ENCODE measurements at regions not wholly inside any gene's neighbourhood (a gene's known extent, or its start where the extent isn't known, plus 50 kb on each side); places are given as distances from the start of the nearest gene placed in this dataset.

DNA sequence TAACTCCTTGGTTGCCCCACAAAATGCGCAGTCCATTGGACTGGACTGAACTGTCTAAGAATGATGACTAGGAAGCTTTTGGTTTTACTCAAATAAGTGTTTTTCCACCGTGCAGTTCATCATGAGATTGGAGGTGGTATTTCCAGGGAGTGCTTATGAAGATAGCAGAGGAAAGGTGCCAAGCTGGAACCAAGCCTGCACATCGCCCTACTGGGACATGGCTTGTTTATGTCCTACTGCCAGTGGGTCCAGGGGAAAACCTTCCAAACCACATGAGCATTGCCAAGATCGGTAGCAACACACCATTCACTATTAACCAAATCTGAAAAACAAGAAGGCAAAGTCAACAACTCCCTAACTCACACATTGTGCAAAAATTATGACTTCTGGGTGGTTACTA, 54.7 kb upstream of the DSCAM start:
- no peak for DNase-seq (ENCODE audit: low spot score in 2 of 2)
- ATAC-seq = no peak
- no peaks in the 10 kb centered on the region for H3K36me3 Mint-ChIP-seq
- no peaks in the 10 kb centered on the region for H3K4me1 Mint-ChIP-seq
- no peak overlapping the region for H3K4me3 Mint-ChIP-seq
- H3K9me3 Mint-ChIP-seq = peaks cover 6% of the 10 kb centered on the region
- no peak overlapping the region for H3K27ac Mint-ChIP-seq

DNA sequence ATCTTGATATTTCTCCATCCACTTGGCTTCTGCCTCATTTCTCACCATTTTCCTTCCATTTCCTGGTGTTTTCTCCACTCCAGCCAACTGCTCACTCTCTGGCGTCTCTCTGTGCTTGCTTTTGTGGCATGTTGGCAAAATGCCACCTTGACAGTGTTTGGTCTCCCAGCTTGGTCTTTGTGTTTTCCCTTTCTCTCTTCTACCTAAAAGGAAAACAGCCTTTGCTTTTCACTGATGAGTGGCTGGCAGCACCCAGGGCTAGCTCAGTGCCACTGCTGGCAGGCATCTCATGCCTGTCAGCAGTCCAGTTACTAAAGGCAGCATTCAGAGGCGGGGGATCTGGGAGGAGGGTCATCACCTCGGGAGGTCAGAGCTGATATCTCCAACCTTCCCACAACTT, 55.3 kb upstream of the DSCAM start:
- Mint-ChIP-seq H3K27ac (no peak overlapping the region), H3K4me1 (no peaks in the 10 kb centered on the region), H3K4me3 (no peak overlapping the region), H3K36me3 (no peaks in the 10 kb centered on the region), H3K9me3 (peaks cover 2% of the 10 kb centered on the region)
- DNase-seq (ENCODE audit: low spot score in 2 of 2) (no peak), ATAC-seq (no peak)

DNA sequence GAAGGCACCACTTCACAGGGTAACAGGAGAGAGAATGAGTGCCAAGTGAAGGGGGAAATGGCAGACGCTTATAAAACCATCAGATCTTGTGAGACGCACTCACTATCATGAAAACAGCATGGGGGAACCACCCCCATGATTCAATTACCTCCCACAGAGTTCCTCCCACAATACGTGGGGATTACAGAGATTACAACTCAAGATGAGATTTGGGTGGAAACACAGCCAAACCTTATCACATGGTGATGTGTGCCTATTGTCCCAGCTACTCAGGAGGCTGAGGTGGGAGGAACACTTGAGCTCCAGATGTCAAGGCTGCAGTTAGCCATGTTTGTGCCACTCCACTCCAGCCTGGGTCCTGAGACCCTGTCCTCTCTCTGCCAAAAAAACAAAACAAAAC, 56.0 kb upstream of the DSCAM start:
- Mint-ChIP-seq H3K4me1 (no peaks in the 10 kb centered on the region), H3K4me3 (no peak overlapping the region), H3K27ac (no peak overlapping the region), H3K9me3 (peaks cover 2% of the 10 kb centered on the region), H3K36me3 (no peaks in the 10 kb centered on the region)
- DNase-seq (ENCODE audit: low spot score in 2 of 2) (no peak), ATAC-seq (no peak)

DNA sequence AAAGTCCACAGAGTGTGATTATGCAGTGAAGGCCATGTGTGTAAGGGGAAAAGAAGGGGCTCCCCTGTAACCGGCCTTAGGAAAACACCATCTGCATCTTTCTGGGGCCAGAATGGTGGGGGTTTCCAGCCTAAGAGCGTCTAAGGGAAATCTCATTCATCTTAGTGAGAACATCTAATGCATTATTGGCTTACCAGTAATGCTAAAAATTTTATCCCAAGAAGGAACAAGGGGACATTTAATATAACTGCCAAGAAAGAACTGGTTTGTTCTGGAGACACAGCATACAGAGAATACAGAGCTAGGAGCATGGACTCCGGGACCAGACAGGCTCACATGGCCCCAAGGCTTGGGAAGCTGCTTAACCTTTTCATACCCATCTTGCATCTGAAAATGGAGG, 58.3 kb upstream of the DSCAM start:
- DNase-seq (ENCODE audit: low spot score in 2 of 2) (no peak), ATAC-seq (no peak)
- Mint-ChIP-seq H3K9me3 (peaks cover 6% of the 10 kb centered on the region), H3K4me1 (no peaks in the 10 kb centered on the region), H3K36me3 (no peaks in the 10 kb centered on the region), H3K27ac (no peak overlapping the region), H3K4me3 (no peak overlapping the region)

DNA sequence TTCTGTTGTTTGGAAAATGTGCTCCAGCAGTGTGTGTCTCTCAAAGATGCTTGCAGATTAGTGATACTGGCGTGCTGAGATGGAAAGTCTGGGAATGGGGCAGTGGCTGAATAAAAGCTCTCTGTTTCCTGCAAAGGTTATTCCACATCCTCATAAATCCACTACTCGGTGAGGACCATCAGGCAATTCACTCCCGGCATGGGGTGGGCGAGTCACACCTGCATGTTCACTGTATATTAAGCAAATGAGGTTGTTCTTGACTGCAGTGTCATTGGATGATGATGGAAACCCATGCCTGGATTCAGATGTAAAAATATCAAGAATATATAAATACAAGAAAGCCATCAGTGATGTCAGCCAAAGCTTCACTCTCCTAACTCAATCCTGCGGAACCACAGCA, 65.4 kb upstream of the DSCAM start:
- Mint-ChIP-seq H3K9me3 (peaks cover 16% of the 10 kb centered on the region), H3K36me3 (no peaks in the 10 kb centered on the region), H3K4me1 (no peaks in the 10 kb centered on the region), H3K27ac (no peak overlapping the region), H3K4me3 (no peak overlapping the region)
- ATAC-seq (no peak), DNase-seq (ENCODE audit: low spot score in 2 of 2) (no peak)

DNA sequence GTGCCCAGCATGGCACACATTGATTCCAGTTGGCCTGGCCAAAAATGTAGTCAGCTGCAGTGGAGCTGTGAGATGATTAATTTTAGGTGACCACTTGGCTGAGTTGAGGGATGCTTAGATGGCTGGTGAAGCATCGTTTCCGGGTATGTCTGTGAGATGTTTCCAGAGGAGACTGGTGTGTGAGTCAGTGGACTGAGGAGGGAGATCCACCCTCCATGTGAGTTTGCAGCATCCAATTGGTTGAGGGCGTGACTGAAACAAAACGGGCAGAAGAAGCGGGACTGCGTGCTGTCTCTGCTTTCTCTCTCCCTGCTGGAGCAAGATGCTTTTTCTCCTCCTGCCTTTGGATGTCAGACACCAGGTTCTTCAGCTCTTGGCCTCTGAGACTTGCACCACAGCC, 68.2 kb upstream of the DSCAM start:
- H3K27ac Mint-ChIP-seq = no peak overlapping the region
- H3K4me3 Mint-ChIP-seq = no peak overlapping the region
- no peaks in the 10 kb centered on the region for H3K36me3 Mint-ChIP-seq
- no peak for DNase-seq (ENCODE audit: low spot score in 2 of 2)
- no peak for ATAC-seq
- peaks cover 16% of the 10 kb centered on the region for H3K9me3 Mint-ChIP-seq
- H3K4me1 Mint-ChIP-seq = no peaks in the 10 kb centered on the region

DNA sequence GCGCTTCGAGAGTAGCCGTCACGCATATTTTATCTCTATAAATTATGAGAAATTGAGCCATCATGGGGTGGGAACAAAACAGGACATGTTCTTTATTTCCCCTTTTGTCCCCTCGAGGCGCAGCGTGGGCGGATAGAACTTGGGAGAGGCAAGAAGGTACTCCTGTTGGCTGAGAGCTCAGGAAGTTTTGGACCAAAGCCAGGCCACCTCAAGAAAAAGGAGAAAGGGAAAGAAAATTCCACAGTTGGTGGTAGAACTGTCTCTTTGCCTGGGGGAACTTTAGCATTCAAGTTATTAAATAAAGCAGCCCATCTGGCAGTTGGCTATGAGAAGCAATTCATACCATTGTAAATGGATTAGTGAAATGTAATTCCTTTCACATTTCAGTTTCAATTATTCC, 76.4 kb upstream of the DSCAM start:
- ATAC-seq = no peak
- H3K9me3 Mint-ChIP-seq = peaks cover 12% of the 10 kb centered on the region
- H3K27ac Mint-ChIP-seq = no peak overlapping the region
- no peak overlapping the region for H3K4me3 Mint-ChIP-seq
- no peaks in the 10 kb centered on the region for H3K36me3 Mint-ChIP-seq
- H3K4me1 Mint-ChIP-seq = no peaks in the 10 kb centered on the region
- DNase-seq (ENCODE audit: low spot score in 2 of 2) = no peak

DNA sequence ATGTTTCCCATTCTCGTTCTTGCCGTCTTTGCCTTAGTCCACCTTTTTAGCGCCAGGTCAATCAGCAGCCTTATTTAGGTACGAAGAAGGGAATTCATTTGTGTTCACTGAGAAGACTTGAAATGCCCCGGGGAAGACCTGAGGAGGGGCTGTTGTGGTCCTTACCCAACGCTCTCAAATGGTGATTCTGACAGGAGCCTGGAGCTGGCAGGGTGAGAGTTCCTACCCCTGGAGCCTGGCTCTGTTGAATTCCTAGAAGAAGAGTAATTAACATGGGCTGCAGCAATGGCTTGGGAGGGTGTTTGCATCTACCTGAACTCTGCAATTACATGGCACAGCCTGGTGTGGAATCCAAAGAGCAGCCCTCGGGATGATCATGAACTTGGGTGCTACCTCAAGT, 76.9 kb upstream of the DSCAM start:
- no peak for ATAC-seq
- H3K36me3 Mint-ChIP-seq = no peaks in the 10 kb centered on the region
- no peak overlapping the region for H3K4me3 Mint-ChIP-seq

DNA sequence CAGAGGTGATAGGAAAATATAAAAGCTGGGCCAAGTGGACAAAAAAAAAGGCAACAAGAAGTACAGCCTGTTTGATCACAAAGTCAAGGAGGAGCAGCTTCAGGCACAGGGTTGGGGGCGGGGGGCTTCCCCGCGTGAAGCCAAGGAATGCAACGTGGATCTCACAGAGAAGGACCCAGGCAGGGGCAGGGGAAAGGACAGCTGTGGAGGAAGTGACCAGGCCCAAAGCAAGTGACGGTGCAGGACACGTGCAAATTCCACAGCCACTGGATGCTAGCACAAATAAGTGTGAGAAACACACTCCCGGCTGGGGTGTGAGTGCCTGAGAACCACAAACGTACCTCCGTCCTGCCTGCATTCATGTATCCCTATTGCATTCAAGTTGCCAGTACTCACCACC, 77.7 kb upstream of the DSCAM start:
- peaks cover 12% of the 10 kb centered on the region for H3K9me3 Mint-ChIP-seq
- H3K27ac Mint-ChIP-seq = no peak overlapping the region
- DNase-seq (ENCODE audit: low spot score in 2 of 2) (no peak), ATAC-seq (no peak)
- no peak overlapping the region for H3K4me3 Mint-ChIP-seq
- no peaks in the 10 kb centered on the region for H3K36me3 Mint-ChIP-seq
- H3K4me1 Mint-ChIP-seq = no peaks in the 10 kb centered on the region

More for the DNA sequence above, 76.9 kb upstream of the DSCAM start:
- DNase-seq (ENCODE audit: low spot score in 2 of 2) = no peak
- Mint-ChIP-seq H3K9me3 (peaks cover 9% of the 10 kb centered on the region), H3K27ac (no peak overlapping the region), H3K4me1 (no peaks in the 10 kb centered on the region)

DNA sequence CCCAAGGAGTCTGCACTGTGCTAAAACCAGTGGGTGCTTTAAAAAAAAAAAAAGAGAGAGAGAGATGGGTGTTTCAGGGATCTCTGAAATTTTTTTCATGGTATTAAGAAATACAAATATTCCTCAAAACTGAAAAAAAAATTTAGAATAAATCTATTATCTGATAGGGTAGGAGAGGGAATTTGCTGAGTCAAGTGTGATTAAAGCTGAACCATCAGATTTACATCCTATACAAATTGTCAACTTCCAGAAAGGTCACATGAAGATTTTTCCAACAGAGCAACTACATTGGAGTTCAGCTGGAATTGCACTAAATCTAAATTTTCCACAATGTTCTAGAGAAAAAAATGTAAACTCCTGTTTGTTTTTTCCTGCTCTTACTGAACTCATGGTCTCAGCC, 79.3 kb upstream of the DSCAM start:
- DNase-seq (ENCODE audit: low spot score in 2 of 2) (no peak), ATAC-seq (no peak)
- H3K4me3 Mint-ChIP-seq = no peak overlapping the region
- no peak overlapping the region for H3K27ac Mint-ChIP-seq
- no peaks in the 10 kb centered on the region for H3K4me1 Mint-ChIP-seq
- H3K36me3 Mint-ChIP-seq = no peaks in the 10 kb centered on the region
- peaks cover 18% of the 10 kb centered on the region for H3K9me3 Mint-ChIP-seq

DNA sequence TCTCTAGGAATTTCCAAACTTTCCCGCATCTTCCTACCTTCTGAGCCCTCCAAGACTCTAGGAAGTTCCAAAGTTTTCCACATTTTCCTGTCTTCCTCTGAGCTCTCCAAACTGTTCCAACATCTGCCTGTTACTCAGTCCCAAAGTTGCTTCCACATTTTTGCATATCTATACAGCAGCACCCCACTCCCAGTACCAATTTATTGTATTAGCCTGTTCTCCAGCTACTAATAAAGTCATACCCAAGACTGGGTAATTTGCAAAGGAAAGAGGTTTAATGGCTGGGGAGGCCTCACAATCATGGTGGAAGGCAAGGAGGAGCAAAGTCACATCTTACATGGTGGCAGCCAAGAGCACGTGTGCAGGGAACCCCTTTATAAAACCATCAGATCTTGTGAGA, 82.9 kb upstream of the DSCAM start:
- H3K4me3 Mint-ChIP-seq = no peak overlapping the region
- no peak for DNase-seq (ENCODE audit: low spot score in 2 of 2)
- ATAC-seq = no peak
- peaks cover 30% of the 10 kb centered on the region for H3K9me3 Mint-ChIP-seq
- no peaks in the 10 kb centered on the region for H3K36me3 Mint-ChIP-seq
- H3K27ac Mint-ChIP-seq = no peak overlapping the region
- H3K4me1 Mint-ChIP-seq = no peaks in the 10 kb centered on the region

DNA sequence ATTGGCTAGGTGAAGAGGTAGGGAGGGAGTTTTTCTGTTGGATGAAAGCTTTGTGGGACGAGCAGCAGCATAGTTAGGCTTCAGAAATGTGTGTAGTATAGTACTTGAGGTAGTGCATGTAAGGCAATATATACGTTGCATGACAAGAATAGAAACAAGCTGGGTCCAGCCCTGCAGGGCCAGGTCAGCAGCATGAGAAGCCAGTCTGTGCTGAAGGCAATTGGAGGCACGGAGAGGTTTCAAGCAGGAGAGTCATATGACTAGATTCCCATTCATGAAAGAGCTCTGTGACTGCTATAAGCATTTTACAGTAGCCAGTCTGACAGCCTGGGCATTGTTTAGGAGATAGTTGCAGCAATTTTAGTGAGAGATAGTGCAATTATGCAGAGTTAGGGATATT, 84.2 kb upstream of the DSCAM start:
- Mint-ChIP-seq H3K36me3 (no peaks in the 10 kb centered on the region), H3K27ac (no peak overlapping the region), H3K4me3 (no peak overlapping the region), H3K4me1 (no peaks in the 10 kb centered on the region), H3K9me3 (peaks cover 30% of the 10 kb centered on the region)
- DNase-seq (ENCODE audit: low spot score in 2 of 2) (no peak), ATAC-seq (no peak)

DNA sequence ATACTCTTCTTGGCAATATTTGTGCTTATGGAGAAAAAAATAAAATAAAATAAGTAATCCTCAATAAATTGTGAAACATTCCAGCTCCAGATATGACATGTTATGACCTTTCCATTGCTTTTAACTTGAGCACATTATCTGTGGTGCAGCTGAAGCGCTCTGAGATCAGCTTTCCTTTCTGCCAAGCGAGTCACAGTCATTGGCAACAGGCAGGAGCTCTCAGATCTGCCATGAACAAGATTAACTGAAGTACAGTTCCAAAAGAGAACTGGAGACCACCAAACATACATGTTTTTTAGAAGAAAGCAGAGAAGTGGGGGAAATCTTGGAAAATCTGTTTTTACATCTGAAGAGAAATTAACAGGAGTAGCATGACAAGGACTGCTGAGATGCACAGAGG, 89.2 kb upstream of the DSCAM start:
- H3K4me3 Mint-ChIP-seq = no peak overlapping the region
- H3K9me3 Mint-ChIP-seq = peaks cover 17% of the 10 kb centered on the region
- ATAC-seq (no peak), DNase-seq (ENCODE audit: low spot score in 2 of 2) (no peak)
- H3K4me1 Mint-ChIP-seq = no peaks in the 10 kb centered on the region
- no peaks in the 10 kb centered on the region for H3K36me3 Mint-ChIP-seq
- H3K27ac Mint-ChIP-seq = no peak overlapping the region

DNA sequence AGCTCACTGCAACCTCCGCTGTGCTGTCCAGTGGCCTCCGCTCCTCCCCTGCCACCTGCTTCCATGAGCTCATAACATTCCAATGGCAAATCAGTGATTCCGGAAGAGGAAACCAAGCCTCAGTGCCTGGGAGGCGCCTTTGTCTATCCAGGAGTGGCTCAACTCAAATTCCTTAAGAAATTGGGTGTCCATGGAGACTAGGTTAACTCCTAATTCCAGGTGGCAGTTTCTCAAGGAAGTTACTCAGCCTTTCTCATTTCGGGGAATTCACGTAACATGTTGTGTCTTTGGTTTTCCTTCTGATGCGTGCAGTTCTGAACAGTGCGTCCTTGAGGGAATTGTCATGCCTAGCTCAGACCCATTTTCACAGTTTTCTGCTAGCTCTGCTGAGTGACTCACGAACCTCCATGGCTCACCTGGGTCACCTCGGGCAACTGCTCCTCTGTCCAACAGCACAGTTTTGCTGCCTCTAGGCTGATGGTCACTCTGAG, 89.9 kb upstream of the DSCAM start:
- no peaks in the 10 kb centered on the region for H3K36me3 Mint-ChIP-seq

DNA sequence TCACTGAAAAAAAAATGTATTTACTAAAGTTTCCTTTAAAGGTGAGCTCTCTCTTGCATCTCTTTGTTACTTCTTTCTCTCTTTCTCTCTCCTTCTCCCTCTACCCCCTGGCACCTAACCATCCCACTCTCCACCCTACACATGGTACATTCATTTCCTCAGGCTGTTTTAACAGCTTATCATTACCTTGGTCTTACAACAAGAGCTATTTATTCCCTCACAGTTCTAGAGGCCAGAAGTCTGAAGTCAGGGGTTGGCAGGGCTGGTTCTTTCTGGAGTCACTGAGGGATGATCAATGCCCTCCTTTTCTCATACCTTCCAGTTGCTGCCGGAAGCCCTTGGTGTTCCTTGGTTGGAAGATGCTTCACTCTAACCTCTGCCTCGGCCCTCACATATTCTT, 91.1 kb upstream of the DSCAM start:
- no peaks in the 10 kb centered on the region for H3K36me3 Mint-ChIP-seq
- DNase-seq (ENCODE audit: low spot score in 2 of 2) (no peak), ATAC-seq (no peak)
- H3K9me3 Mint-ChIP-seq = peaks cover 12% of the 10 kb centered on the region
- no peak overlapping the region for H3K27ac Mint-ChIP-seq
- no peak overlapping the region for H3K4me3 Mint-ChIP-seq
- no peaks in the 10 kb centered on the region for H3K4me1 Mint-ChIP-seq

More for the DNA sequence above, 89.9 kb upstream of the DSCAM start:
- H3K9me3 Mint-ChIP-seq = peaks cover 12% of the 10 kb centered on the region
- H3K4me1 Mint-ChIP-seq = no peaks in the 10 kb centered on the region
- DNase-seq (ENCODE audit: low spot score in 2 of 2) = no peak
- no peak overlapping the region for H3K27ac Mint-ChIP-seq
- no peak for ATAC-seq
- no peak overlapping the region for H3K4me3 Mint-ChIP-seq

DNA sequence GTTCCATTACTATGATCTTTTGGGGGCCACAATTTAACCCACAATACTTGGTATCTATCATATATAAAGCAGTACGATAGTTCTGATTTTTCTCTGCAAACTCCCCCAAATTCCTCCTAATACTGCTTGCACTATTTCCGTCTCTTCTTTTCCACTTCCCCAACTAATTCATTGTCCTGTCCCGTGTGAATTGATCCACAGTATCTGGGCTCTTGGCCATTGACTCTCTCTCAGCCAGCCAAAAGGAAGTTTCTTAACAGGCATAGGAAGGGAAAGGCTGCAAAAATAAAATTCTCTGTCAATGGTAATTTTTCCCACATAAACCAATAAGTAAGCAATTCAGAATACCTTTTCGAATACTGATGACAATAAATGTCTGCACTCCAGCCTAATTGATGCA, 91.7 kb upstream of the DSCAM start:
- no peak overlapping the region for H3K27ac Mint-ChIP-seq
- no peak overlapping the region for H3K4me3 Mint-ChIP-seq
- DNase-seq (ENCODE audit: low spot score in 2 of 2) (no peak), ATAC-seq (no peak)
- no peaks in the 10 kb centered on the region for H3K4me1 Mint-ChIP-seq
- H3K9me3 Mint-ChIP-seq = peaks cover 7% of the 10 kb centered on the region
- H3K36me3 Mint-ChIP-seq = no peaks in the 10 kb centered on the region

DNA sequence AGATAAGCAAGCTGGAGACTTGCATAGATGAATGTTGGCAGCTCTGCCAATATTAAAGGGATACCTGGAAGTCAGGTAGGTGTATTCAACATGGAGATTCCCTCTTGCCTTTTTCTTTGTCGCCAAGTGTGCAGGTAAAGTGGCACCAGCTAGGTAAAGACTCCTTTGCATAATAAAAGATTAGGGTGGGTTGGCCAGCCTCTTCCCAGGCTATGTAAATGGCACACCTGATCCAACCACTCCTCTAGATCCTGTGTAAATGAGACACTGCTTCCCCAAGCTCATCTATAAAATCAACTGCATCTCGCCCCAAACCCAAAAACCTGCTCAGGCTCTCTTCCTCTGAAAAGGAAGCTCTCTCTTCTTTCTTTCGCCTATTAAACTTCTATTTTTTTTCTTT, 100.8 kb upstream of the DSCAM start:
- no peak for ATAC-seq
- no peak for DNase-seq (ENCODE audit: low spot score in 2 of 2)
- no peak overlapping the region for H3K4me3 Mint-ChIP-seq
- H3K4me1 Mint-ChIP-seq = no peaks in the 10 kb centered on the region
- H3K36me3 Mint-ChIP-seq = no peaks in the 10 kb centered on the region
- H3K9me3 Mint-ChIP-seq = peaks cover 10% of the 10 kb centered on the region
- no peak overlapping the region for H3K27ac Mint-ChIP-seq

Measured in stimulated activated effector memory CD8-positive, alpha-beta T cell treated with anti-CD3 and anti-CD28 coated beads, Interleukin-12 subunit alpha, Interleukin-12 subunit beta, amount 100 ng/mL, for 72 hours (primary cell).